ENCODE measurements at regions not wholly inside any gene's neighbourhood (a gene's known extent, or its start where the extent isn't known, plus 50 kb on each side); places are given as distances from the start of the nearest gene placed in this dataset.

- H3K27ac ChIP-seq (ENCODE audit: extremely low read depth, low read depth, low read length), result no peak overlapping the region
- POLR2A ChIA-PET, result no interaction called here
- no peaks in the 10 kb centered on the region for H3K9me3 ChIP-seq (ENCODE audit: control insufficient read depth, insufficient read depth, low read depth, low read length)
- TF ChIP-seq ZNF23 (tag by site-specific recombination; IDR thresholded peaks at IDR 0.05; ENCODE audit: borderline replicate concordance), result no peak
- no peak for TF ChIP-seq ZNF404 (tag by site-specific recombination; IDR thresholded peaks at IDR 0.05)
- no peak for TF ChIP-seq ZNF660 (tag by site-specific recombination; IDR thresholded peaks at IDR 0.05)
- TF ChIP-seq ZNF239 (tag by site-specific recombination; IDR thresholded peaks at IDR 0.05), result no peak
- no peak for TF ChIP-seq ZBTB49 (tag by site-specific recombination; IDR thresholded peaks at IDR 0.05; ENCODE audit: low read depth)
- no peak for TF ChIP-seq KLF10 (tag by site-specific recombination; IDR thresholded peaks at IDR 0.05)
- TF ChIP-seq SP3 (tag by site-specific recombination; IDR thresholded peaks at IDR 0.05), result no peak
- TF ChIP-seq ZNF146 (tag by site-specific recombination; IDR thresholded peaks at IDR 0.05), result no peak
- TF ChIP-seq ZNF629 (tag by site-specific recombination; IDR thresholded peaks at IDR 0.05), result no peak
- H3K4me1 ChIP-seq (ENCODE audit: control insufficient read depth, insufficient read depth, low read length), result no peaks in the 10 kb centered on the region
- CTCF ChIA-PET, result no interaction called here
- no peak overlapping the region for H3K4me3 ChIP-seq (ENCODE audit: low read depth, low read length)
- H3K36me3 ChIP-seq (ENCODE audit: control insufficient read depth in 2 of 2, insufficient read depth in 1 of 2, low read length in 2 of 2), result no peaks in the 10 kb centered on the region
Measured at GRCh38 chr2:177322801-177323261, 58.3 kb upstream of the NFE2L2 start.

GRCh38 chr2:177324797-177325196 lies 60.3 kb upstream of the NFE2L2 start:
- Histone ChIP-seq H3K27ac (ENCODE audit: extremely low read depth, low read depth, low read length) (no peak overlapping the region), H3K4me1 (ENCODE audit: control insufficient read depth, insufficient read depth, low read length) (no peaks in the 10 kb centered on the region), H3K9me3 (ENCODE audit: control insufficient read depth, insufficient read depth, low read depth, low read length) (no peaks in the 10 kb centered on the region), H3K4me3 (ENCODE audit: low read depth, low read length) (no peak overlapping the region), H3K36me3 (ENCODE audit: control insufficient read depth in 2 of 2, insufficient read depth in 1 of 2, low read length in 2 of 2) (no peaks in the 10 kb centered on the region)
- no peak for TF ChIP-seq ZSCAN30 (tag by site-specific recombination; IDR thresholded peaks at IDR 0.05)
- no peak for TF ChIP-seq ATF2 (tag by site-specific recombination; IDR thresholded peaks at IDR 0.05; ENCODE audit: low read depth)
- no peak for TF ChIP-seq ZNF621 (tag by site-specific recombination; IDR thresholded peaks at IDR 0.05)
- no peak for TF ChIP-seq ZNF48 (tag by site-specific recombination; IDR thresholded peaks at IDR 0.05)
- TF ChIP-seq ZBTB49 (tag by site-specific recombination; IDR thresholded peaks at IDR 0.05; ENCODE audit: low read depth), result no peak
- TF ChIP-seq ZNF624 (tag by site-specific recombination; IDR thresholded peaks at IDR 0.05), result no peak
- TF ChIP-seq ZNF580 (tag by site-specific recombination; IDR thresholded peaks at IDR 0.05), result no peak
- ChIA-PET POLR2A (no interaction called here), CTCF (no interaction called here)

- no peaks in the 10 kb centered on the region for H3K36me3 ChIP-seq (ENCODE audit: control insufficient read depth in 2 of 2, insufficient read depth in 1 of 2, low read length in 2 of 2)
- TF ChIP-seq PRDM1 (tag by site-specific recombination; IDR thresholded peaks at IDR 0.05), result 0 out of 2 replicates have a peak, but pooled peaks have one; percentile 1
- TF ChIP-seq ZBTB1 (tag by site-specific recombination; IDR thresholded peaks at IDR 0.05), result no peak
- CTCF ChIA-PET, result no interaction called here
- POLR2A ChIA-PET, result no interaction called here
- no peaks in the 10 kb centered on the region for H3K4me1 ChIP-seq (ENCODE audit: control insufficient read depth, insufficient read depth, low read length)
- H3K27ac ChIP-seq (ENCODE audit: extremely low read depth, low read depth, low read length), result no peak overlapping the region
- H3K4me3 ChIP-seq (ENCODE audit: low read depth, low read length), result no peak overlapping the region
- H3K9me3 ChIP-seq (ENCODE audit: control insufficient read depth, insufficient read depth, low read depth, low read length), result no peaks in the 10 kb centered on the region
Measured at GRCh38 chr2:177325554-177325953, 61.0 kb upstream of the NFE2L2 start.
